CD14-positive monocyte (primary cell): ENCODE measurements at regions not wholly inside any gene's neighbourhood (a gene's known extent, or its start where the extent isn't known, plus 50 kb on each side); places are given as distances from the start of the nearest gene placed in this dataset.

Experiments
- DNase-seq, 3 donors: peaks; one replicate each; pipeline ENCODE4 v3.0.0-alpha.2; 2011 to 2022
- H2AFZ ChIP-seq: 2 replicates; pipeline ENCODE4 v1.6.0; 2012; ENCODE audit warnings: mild to moderate bottlenecking, low read depth, low read length, inconsistent platforms; ENCODE audit not compliant: insufficient read depth, poor library complexity, severe bottlenecking
- H3K27ac ChIP-seq, 2 donors: 1 replicate in 1 of 2; 2 replicates in 1 of 2; pipeline ENCODE4 v1.5.1; 2012 to 2013; ENCODE audit warnings: low read length in 2 of 2, control low read depth in 1 of 2, inconsistent platforms in 1 of 2, low read depth in 1 of 2, mild to moderate bottlenecking in 1 of 2
- H3K27me3 ChIP-seq, 2 donors: one replicate each; pipeline versions ENCODE4 v1.6.0 to v1.6.1; 2011 to 2013; ENCODE audit warnings: low read length in 2 of 2; ENCODE audit not compliant: control insufficient read depth in 2 of 2, insufficient read depth in 2 of 2
- H3K36me3 ChIP-seq, 2 donors: replicated peaks in 1 of 2; 1 replicate in 1 of 2; 2 replicates in 1 of 2; pipeline versions ENCODE4 v1.5.1 to v1.6.1; 2012 to 2013; ENCODE audit warnings: low read length in 2 of 2, control low read depth in 1 of 2, inconsistent platforms in 1 of 2, mild to moderate bottlenecking in 1 of 2; ENCODE audit not compliant: insufficient read depth in 2 of 2, control insufficient read depth in 1 of 2
- H3K4me1 ChIP-seq, 2 donors: 1 replicate in 1 of 2; 2 replicates in 1 of 2; pipeline versions ENCODE4 v1.5.1 to v1.6.1; 2012 to 2013; ENCODE audit warnings: low read length in 2 of 2, control low read depth in 1 of 2, inconsistent platforms in 1 of 2, mild to moderate bottlenecking in 1 of 2, moderate library complexity in 1 of 2; ENCODE audit not compliant: insufficient read depth in 2 of 2, control insufficient read depth in 1 of 2
- H3K4me2 ChIP-seq: replicated peaks from 2 replicates; pipeline ENCODE3; 2012; ENCODE audit warnings: low read length, moderate library complexity, mild to moderate bottlenecking; ENCODE audit not compliant: poor library complexity, severe bottlenecking; ENCODE audit errors: extremely low read depth
- H3K4me3 ChIP-seq, 3 experiments: fragments of 200-600 bp in 1 of 3; sonication (generic) in 1 of 3; replicated peaks in 1 of 3; 1 replicate in 2 of 3; 2 replicates in 1 of 3; pipeline ENCODE4 v1.5.1; 2011 to 2013; ENCODE audit warnings: low read length in 3 of 3, mild to moderate bottlenecking in 3 of 3, control low read depth in 2 of 3, low read depth in 2 of 3, inconsistent platforms in 1 of 3, moderate library complexity in 1 of 3
- H3K79me2 ChIP-seq: 2 replicates; pipeline ENCODE4 v1.6.0; 2012; ENCODE audit warnings: mild to moderate bottlenecking, control low read depth, inconsistent platforms, low read length, moderate library complexity; ENCODE audit not compliant: insufficient read depth
- H3K9ac ChIP-seq: 2 replicates; pipeline ENCODE4 v1.6.0; 2017; ENCODE audit warnings: low read length, mild to moderate bottlenecking; ENCODE audit not compliant: insufficient read depth, poor library complexity, severe bottlenecking
- H3K9me3 ChIP-seq, 2 donors: replicated peaks in 1 of 2; 1 replicate in 1 of 2; 2 replicates in 1 of 2; pipeline versions ENCODE4 v1.5.1 to v1.6.1; 2012 to 2013; ENCODE audit warnings: low read length in 2 of 2, control low read depth in 1 of 2; ENCODE audit not compliant: control insufficient read depth in 1 of 2, insufficient read depth in 1 of 2
- H4K20me1 ChIP-seq: 2 replicates; pipeline ENCODE4 v1.6.0; 2012; ENCODE audit warnings: mild to moderate bottlenecking, low read length, control low read depth, moderate library complexity; ENCODE audit not compliant: insufficient read depth
- H3K27ac Mint-ChIP-seq, 7 donors: one replicate each; pipeline ENCODE4 v1.8.0; 2020; ENCODE audit warnings: mild to moderate bottlenecking in 7 of 7, mixed read lengths in 7 of 7, moderate library complexity in 6 of 7, inconsistent platforms in 2 of 7
- H3K27me3 Mint-ChIP-seq, 3 donors: one replicate each; pipeline ENCODE4 v1.8.0; 2021 to 2022; ENCODE audit warnings: low read depth in 3 of 3, mild to moderate bottlenecking in 3 of 3, mixed read lengths in 3 of 3, moderate library complexity in 3 of 3, inconsistent platforms in 1 of 3
- H3K36me3 Mint-ChIP-seq, 2 donors: one replicate each; pipeline ENCODE4 v1.8.0; 2020; ENCODE audit warnings: mixed read lengths in 2 of 2, inconsistent platforms in 1 of 2, mild to moderate bottlenecking in 1 of 2
- H3K4me1 Mint-ChIP-seq: one replicate; pipeline ENCODE4 v1.8.0; 2020; ENCODE audit warnings: mild to moderate bottlenecking, mixed read lengths
- H3K4me3 Mint-ChIP-seq, 2 donors: one replicate each; pipeline ENCODE4 v1.8.0; 2020; ENCODE audit warnings: mild to moderate bottlenecking in 2 of 2, mixed read lengths in 2 of 2, moderate library complexity in 1 of 2
- H3K9me3 Mint-ChIP-seq, 7 donors: one replicate each; pipeline ENCODE4 v1.8.0; 2020 to 2022; ENCODE audit warnings: mixed read lengths in 7 of 7, mild to moderate bottlenecking in 6 of 7, moderate library complexity in 6 of 7, inconsistent platforms in 2 of 7
- WGBS: methylation state at CpG from one replicate; pipeline ENCODE4 v1.1.5; 2013; ENCODE audit warnings: missing lambda C conversion rate; ENCODE audit not compliant: insufficient coverage; 5-methylcytosine and 5-hydroxymethylcytosine counted together
- intact Hi-C, 2 donors: fragments of 100-400 bp; cut with micrococcal nuclease; formaldehyde crosslinking; loops; one replicate each; pipeline versions ENCODE4 v1.15.0 to v1.15.1; 2023
- TF ChIP-seq, protein P1 (sequence below): fragments of 200-600 bp; IDR thresholded peaks from one replicate; pipeline ENCODE4 v1.8.0; 2022; ENCODE audit warnings: antibody characterized with exemption, mild to moderate bottlenecking

DNA sequence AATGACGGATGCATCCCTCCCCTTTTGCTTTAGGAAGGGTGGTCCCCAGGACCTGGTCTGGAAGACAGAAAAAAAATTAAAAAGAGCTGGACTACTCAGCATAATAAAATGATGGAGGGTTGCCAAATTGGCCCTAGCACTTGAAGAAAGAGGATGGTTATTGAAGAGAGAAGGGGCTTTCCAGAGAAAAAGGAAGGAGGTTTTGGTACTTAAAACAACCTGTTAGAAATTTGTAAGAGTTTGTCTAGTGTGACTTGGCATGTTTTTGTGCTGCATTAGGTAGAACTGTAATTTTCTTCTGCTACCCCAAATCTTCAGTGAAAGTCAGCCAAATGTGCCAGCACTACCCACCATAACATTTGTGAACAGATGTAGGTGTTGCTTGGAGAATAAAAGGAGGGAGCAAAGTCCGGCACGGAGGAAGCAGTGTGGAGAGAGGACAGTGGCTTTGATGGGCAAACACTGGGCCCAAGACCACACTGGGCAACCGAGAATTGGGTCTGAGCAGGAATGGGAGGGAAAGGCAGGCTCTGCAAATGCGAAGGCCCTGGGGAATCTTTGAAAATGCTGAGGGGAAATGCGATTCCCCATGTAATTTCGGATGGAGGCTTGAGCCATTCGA is 160.9 kb downstream of the QRSL1 start:
- Histone ChIP-seq H3K27ac (no peak overlapping the region), H3K79me2 (no peaks in the 10 kb centered on the region), H4K20me1 (no peaks in the 10 kb centered on the region), H3K9ac (no peak overlapping the region), H3K27me3 (no peaks in the 10 kb centered on the region), H3K4me3 (no peak overlapping the region), H3K4me2 (no peak overlapping the region), H3K4me1 (no peaks in the 10 kb centered on the region), H2AFZ (no peak overlapping the region), H3K36me3 (no peaks in the 10 kb centered on the region), H3K9me3 (no peaks in the 10 kb centered on the region)
- H3K27ac Mint-ChIP-seq, result no peak overlapping the region
- no peak for DNase-seq
- H3K9me3 Mint-ChIP-seq, result peaks cover 0 to 2% (median 0%) of the 10 kb centered on the region in 7 donors
- H3K4me3 Mint-ChIP-seq, result no peak overlapping the region
- H3K36me3 Mint-ChIP-seq, result no peaks in the 10 kb centered on the region
- no peaks in the 10 kb centered on the region for H3K4me1 Mint-ChIP-seq
- TF ChIP-seq, protein P1, sequence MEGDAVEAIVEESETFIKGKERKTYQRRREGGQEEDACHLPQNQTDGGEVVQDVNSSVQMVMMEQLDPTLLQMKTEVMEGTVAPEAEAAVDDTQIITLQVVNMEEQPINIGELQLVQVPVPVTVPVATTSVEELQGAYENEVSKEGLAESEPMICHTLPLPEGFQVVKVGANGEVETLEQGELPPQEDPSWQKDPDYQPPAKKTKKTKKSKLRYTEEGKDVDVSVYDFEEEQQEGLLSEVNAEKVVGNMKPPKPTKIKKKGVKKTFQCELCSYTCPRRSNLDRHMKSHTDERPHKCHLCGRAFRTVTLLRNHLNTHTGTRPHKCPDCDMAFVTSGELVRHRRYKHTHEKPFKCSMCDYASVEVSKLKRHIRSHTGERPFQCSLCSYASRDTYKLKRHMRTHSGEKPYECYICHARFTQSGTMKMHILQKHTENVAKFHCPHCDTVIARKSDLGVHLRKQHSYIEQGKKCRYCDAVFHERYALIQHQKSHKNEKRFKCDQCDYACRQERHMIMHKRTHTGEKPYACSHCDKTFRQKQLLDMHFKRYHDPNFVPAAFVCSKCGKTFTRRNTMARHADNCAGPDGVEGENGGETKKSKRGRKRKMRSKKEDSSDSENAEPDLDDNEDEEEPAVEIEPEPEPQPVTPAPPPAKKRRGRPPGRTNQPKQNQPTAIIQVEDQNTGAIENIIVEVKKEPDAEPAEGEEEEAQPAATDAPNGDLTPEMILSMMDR, result no peak
- WGBS, result 89% methylated on average over 4 of the region's 8 CpGs
- intact Hi-C loops, result no loop called here
- H3K27me3 Mint-ChIP-seq, result peaks cover 5 to 9% (median 6%) of the 10 kb centered on the region in 3 donors

- no peaks in the 10 kb centered on the region for H4K20me1 ChIP-seq
- no peak overlapping the region for H3K27ac ChIP-seq
- H3K79me2 ChIP-seq, result no peaks in the 10 kb centered on the region
- H3K9ac ChIP-seq, result no peak overlapping the region
- intact Hi-C loops, result no loop called here
- H3K36me3 Mint-ChIP-seq, result no peaks in the 10 kb centered on the region
- H3K4me1 Mint-ChIP-seq, result no peaks in the 10 kb centered on the region
- H3K4me3 ChIP-seq, result no peak overlapping the region
- H3K9me3 Mint-ChIP-seq, result peaks cover 0 to 2% (median 0%) of the 10 kb centered on the region in 7 donors
- H3K4me3 Mint-ChIP-seq, result no peak overlapping the region
- peaks cover 5 to 9% (median 6%) of the 10 kb centered on the region in 3 donors for H3K27me3 Mint-ChIP-seq
- no peaks in the 10 kb centered on the region for H3K27me3 ChIP-seq
- H2AFZ ChIP-seq, result no peak overlapping the region
- WGBS, result no CpG with 5 or more reads among the region's 3 CpGs
- H3K9me3 ChIP-seq, result no peaks in the 10 kb centered on the region
- H3K27ac Mint-ChIP-seq, result no peak overlapping the region
- no peak for DNase-seq
- H3K4me1 ChIP-seq, result no peaks in the 10 kb centered on the region
- TF ChIP-seq, protein P1, result no peak
- H3K36me3 ChIP-seq, result no peaks in the 10 kb centered on the region
- no peak overlapping the region for H3K4me2 ChIP-seq
Observed at GRCh38 chr6:106789428-106790148, 160.2 kb downstream of the QRSL1 start.
